Epithelial cell of proximal tubule (primary cell): ENCODE measurements at regions not wholly inside any gene's neighbourhood (a gene's known extent, or its start where the extent isn't known, plus 50 kb on each side); places are given as distances from the start of the nearest gene placed in this dataset.

Source experiments
- DNase-seq: peaks from one replicate; pipeline ENCODE4 v3.0.0-alpha.2; 2011; ENCODE audit warnings: low read depth
- H3K4me3 ChIP-seq: 2 replicates; pipeline ENCODE4 v1.5.1; 2011; ENCODE audit warnings: low read depth, mild to moderate bottlenecking, low read length
- TF ChIP-seq, protein P1 (sequence below): conservative IDR thresholded peaks from 2 replicates; pipeline ENCODE4 v1.5.1; 2012; ENCODE audit warnings: low read depth, mild to moderate bottlenecking, low read length

DNA sequence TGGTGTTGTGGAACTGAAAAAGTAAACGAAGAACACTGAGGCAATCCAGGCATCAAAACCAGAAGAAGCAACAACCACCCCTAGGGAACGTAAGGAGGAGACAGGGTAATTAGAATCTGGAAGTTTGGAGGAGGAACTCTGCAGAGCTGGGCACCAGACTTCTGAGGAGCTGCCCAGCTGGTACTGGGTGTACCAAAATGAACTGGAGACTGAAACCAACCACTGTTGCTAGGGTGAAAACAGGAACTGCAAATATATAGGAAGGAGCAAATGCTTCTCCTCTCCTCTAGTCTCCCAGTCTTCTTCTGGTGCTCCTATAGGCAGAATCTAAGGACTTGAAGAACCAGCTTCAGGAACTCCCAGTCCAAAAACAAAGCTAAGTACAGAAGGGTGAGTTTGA is 189.8 kb downstream of the ELAVL2 start:
- H3K4me3 ChIP-seq, result no peak overlapping the region
- TF ChIP-seq, protein P1, sequence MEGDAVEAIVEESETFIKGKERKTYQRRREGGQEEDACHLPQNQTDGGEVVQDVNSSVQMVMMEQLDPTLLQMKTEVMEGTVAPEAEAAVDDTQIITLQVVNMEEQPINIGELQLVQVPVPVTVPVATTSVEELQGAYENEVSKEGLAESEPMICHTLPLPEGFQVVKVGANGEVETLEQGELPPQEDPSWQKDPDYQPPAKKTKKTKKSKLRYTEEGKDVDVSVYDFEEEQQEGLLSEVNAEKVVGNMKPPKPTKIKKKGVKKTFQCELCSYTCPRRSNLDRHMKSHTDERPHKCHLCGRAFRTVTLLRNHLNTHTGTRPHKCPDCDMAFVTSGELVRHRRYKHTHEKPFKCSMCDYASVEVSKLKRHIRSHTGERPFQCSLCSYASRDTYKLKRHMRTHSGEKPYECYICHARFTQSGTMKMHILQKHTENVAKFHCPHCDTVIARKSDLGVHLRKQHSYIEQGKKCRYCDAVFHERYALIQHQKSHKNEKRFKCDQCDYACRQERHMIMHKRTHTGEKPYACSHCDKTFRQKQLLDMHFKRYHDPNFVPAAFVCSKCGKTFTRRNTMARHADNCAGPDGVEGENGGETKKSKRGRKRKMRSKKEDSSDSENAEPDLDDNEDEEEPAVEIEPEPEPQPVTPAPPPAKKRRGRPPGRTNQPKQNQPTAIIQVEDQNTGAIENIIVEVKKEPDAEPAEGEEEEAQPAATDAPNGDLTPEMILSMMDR, result no peak
- DNase-seq, result no peak

DNA sequence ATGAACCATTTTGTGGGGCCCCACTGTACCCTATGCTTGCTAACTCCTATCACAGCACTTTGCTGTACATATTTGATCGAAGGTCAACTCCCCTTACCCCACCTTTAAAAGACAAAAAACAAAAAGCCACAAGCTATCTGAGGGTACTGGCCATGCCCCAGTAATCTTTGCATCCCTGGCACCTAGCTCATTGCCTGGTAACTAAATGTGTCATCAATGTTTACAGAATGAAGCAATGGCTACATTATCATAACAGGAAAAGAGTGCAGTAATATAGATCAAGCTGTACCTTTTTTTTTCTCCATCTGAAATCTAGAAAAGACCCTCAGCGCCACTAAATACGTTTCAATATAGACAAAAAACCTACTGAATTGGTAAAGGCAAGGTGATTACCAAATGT is 188.0 kb downstream of the ELAVL2 start:
- TF ChIP-seq, protein P1, result no peak
- H3K4me3 ChIP-seq, result no peak overlapping the region
- no peak for DNase-seq

- no peak overlapping the region for H3K4me3 ChIP-seq
- TF ChIP-seq, protein P1, result no peak
- no peak for DNase-seq
Observed at GRCh38 chr9:23638837-23639426, 187.1 kb downstream of the ELAVL2 start.
